ENCODE measurements at regions not wholly inside any gene's neighbourhood (a gene's known extent, or its start where the extent isn't known, plus 50 kb on each side); places are given as distances from the start of the nearest gene placed in this dataset.
"Not testable (repeated sequence)": the region's sequence is repeated elsewhere in the genome, so short reads cannot be mapped to it uniquely, and the experiment has no call there.

GRCh38 chr4:14921781-14922180, 80.5 kb upstream of the CPEB2 start:
- WGBS (ENCODE audit: insufficient coverage, low lambda C conversion rate) = no CpG with 5 or more reads among the region's 2 CpGs
- not testable (repeated sequence) for H3K9me3 ChIP-seq (ENCODE audit: control insufficient read depth, low read depth, low read length); DNase-seq; H3K27ac ChIP-seq (ENCODE audit: low read length); H3K4me3 ChIP-seq (ENCODE audit: low read length); H3K4me1 ChIP-seq (ENCODE audit: control insufficient read depth, insufficient read depth, low read length); H3K36me3 ChIP-seq (ENCODE audit: control insufficient read depth, insufficient read depth, low read length); H3K27me3 ChIP-seq (ENCODE audit: control insufficient read depth, insufficient read depth, low read length)

- no peaks in the 10 kb centered on the region for H3K27me3 ChIP-seq (ENCODE audit: control insufficient read depth, insufficient read depth, low read length)
- no peaks in the 10 kb centered on the region for H3K4me1 ChIP-seq (ENCODE audit: control insufficient read depth, insufficient read depth, low read length)
- no peak overlapping the region for H3K4me3 ChIP-seq (ENCODE audit: low read length)
- H3K27ac ChIP-seq (ENCODE audit: low read length) = no peak overlapping the region
- H3K36me3 ChIP-seq (ENCODE audit: control insufficient read depth, insufficient read depth, low read length) = no peaks in the 10 kb centered on the region
- no peak for DNase-seq
- no peaks in the 10 kb centered on the region for H3K9me3 ChIP-seq (ENCODE audit: control insufficient read depth, low read depth, low read length)
- whole genome bisulfite sequencing (ENCODE audit: insufficient coverage, low lambda C conversion rate) = no CpG with 5 or more reads among the region's 3 CpGs
Measured at GRCh38 chr4:14924076-14924811, 78.0 kb upstream of the CPEB2 start.

GRCh38 chr4:14924812-14925344, 77.4 kb upstream of the CPEB2 start:
- no CpG with 5 or more reads among the region's 3 CpGs for WGBS (ENCODE audit: insufficient coverage, low lambda C conversion rate)
- Histone ChIP-seq H3K4me3 (ENCODE audit: low read length) (no peak overlapping the region), H3K4me1 (ENCODE audit: control insufficient read depth, insufficient read depth, low read length) (no peaks in the 10 kb centered on the region), H3K27ac (ENCODE audit: low read length) (no peak overlapping the region), H3K9me3 (ENCODE audit: control insufficient read depth, low read depth, low read length) (no peaks in the 10 kb centered on the region), H3K27me3 (ENCODE audit: control insufficient read depth, insufficient read depth, low read length) (no peaks in the 10 kb centered on the region), H3K36me3 (ENCODE audit: control insufficient read depth, insufficient read depth, low read length) (no peaks in the 10 kb centered on the region)
- DNase-seq = no peak

GRCh38 chr4:14925471-14925870, 76.8 kb upstream of the CPEB2 start:
- no peaks in the 10 kb centered on the region for H3K4me1 ChIP-seq (ENCODE audit: control insufficient read depth, insufficient read depth, low read length)
- no CpG with 5 or more reads among the region's 5 CpGs for WGBS (ENCODE audit: insufficient coverage, low lambda C conversion rate)
- no peak overlapping the region for H3K4me3 ChIP-seq (ENCODE audit: low read length)
- no peaks in the 10 kb centered on the region for H3K9me3 ChIP-seq (ENCODE audit: control insufficient read depth, low read depth, low read length)
- no peaks in the 10 kb centered on the region for H3K27me3 ChIP-seq (ENCODE audit: control insufficient read depth, insufficient read depth, low read length)
- no peak overlapping the region for H3K27ac ChIP-seq (ENCODE audit: low read length)
- no peak for DNase-seq
- no peaks in the 10 kb centered on the region for H3K36me3 ChIP-seq (ENCODE audit: control insufficient read depth, insufficient read depth, low read length)

- DNase-seq = no peak
- H3K36me3 ChIP-seq (ENCODE audit: control insufficient read depth, insufficient read depth, low read length) = no peaks in the 10 kb centered on the region
- H3K9me3 ChIP-seq (ENCODE audit: control insufficient read depth, low read depth, low read length) = no peaks in the 10 kb centered on the region
- H3K27ac ChIP-seq (ENCODE audit: low read length) = no peak overlapping the region
- no CpG with 5 or more reads among the region's 2 CpGs for WGBS (ENCODE audit: insufficient coverage, low lambda C conversion rate)
- H3K4me3 ChIP-seq (ENCODE audit: low read length) = no peak overlapping the region
- H3K4me1 ChIP-seq (ENCODE audit: control insufficient read depth, insufficient read depth, low read length) = no peaks in the 10 kb centered on the region
- H3K27me3 ChIP-seq (ENCODE audit: control insufficient read depth, insufficient read depth, low read length) = no peaks in the 10 kb centered on the region
Measured at GRCh38 chr4:14926368-14926767, 75.9 kb upstream of the CPEB2 start.

GRCh38 chr4:14928035-14928434, 74.2 kb upstream of the CPEB2 start:
- no peaks in the 10 kb centered on the region for H3K36me3 ChIP-seq (ENCODE audit: control insufficient read depth, insufficient read depth, low read length)
- no CpG with 5 or more reads among the region's 1 CpG for WGBS (ENCODE audit: insufficient coverage, low lambda C conversion rate)
- no peak overlapping the region for H3K27ac ChIP-seq (ENCODE audit: low read length)
- H3K4me3 ChIP-seq (ENCODE audit: low read length) = no peak overlapping the region
- H3K27me3 ChIP-seq (ENCODE audit: control insufficient read depth, insufficient read depth, low read length) = no peaks in the 10 kb centered on the region
- no peak for DNase-seq
- no peaks in the 10 kb centered on the region for H3K4me1 ChIP-seq (ENCODE audit: control insufficient read depth, insufficient read depth, low read length)
- no peaks in the 10 kb centered on the region for H3K9me3 ChIP-seq (ENCODE audit: control insufficient read depth, low read depth, low read length)

GRCh38 chr4:14929669-14930068, 72.6 kb upstream of the CPEB2 start:
- Histone ChIP-seq H3K36me3 (ENCODE audit: control insufficient read depth, insufficient read depth, low read length) (no peaks in the 10 kb centered on the region), H3K4me3 (ENCODE audit: low read length) (no peak overlapping the region), H3K4me1 (ENCODE audit: control insufficient read depth, insufficient read depth, low read length) (no peaks in the 10 kb centered on the region), H3K9me3 (ENCODE audit: control insufficient read depth, low read depth, low read length) (no peaks in the 10 kb centered on the region), H3K27ac (ENCODE audit: low read length) (no peak overlapping the region), H3K27me3 (ENCODE audit: control insufficient read depth, insufficient read depth, low read length) (no peaks in the 10 kb centered on the region)
- WGBS (ENCODE audit: insufficient coverage, low lambda C conversion rate) = no CpG with 5 or more reads among the region's 1 CpG
- DNase-seq = no peak

GRCh38 chr4:14934704-14935390, 67.4 kb upstream of the CPEB2 start:
- Histone ChIP-seq H3K27ac (ENCODE audit: low read length) (no peak overlapping the region), H3K36me3 (ENCODE audit: control insufficient read depth, insufficient read depth, low read length) (no peaks in the 10 kb centered on the region), H3K4me1 (ENCODE audit: control insufficient read depth, insufficient read depth, low read length) (no peaks in the 10 kb centered on the region), H3K4me3 (ENCODE audit: low read length) (no peak overlapping the region), H3K27me3 (ENCODE audit: control insufficient read depth, insufficient read depth, low read length) (no peaks in the 10 kb centered on the region), H3K9me3 (ENCODE audit: control insufficient read depth, low read depth, low read length) (no peaks in the 10 kb centered on the region)
- no peak for DNase-seq
- 100% methylated on average over 1 of the region's 9 CpGs for WGBS (ENCODE audit: insufficient coverage, low lambda C conversion rate)

GRCh38 chr4:14943749-14944148, 58.5 kb upstream of the CPEB2 start:
- no peak for DNase-seq

GRCh38 chr4:14952352-14952751, 49.9 kb upstream of the CPEB2 start:
- no peak overlapping the region for H3K4me3 ChIP-seq (ENCODE audit: low read length)
- no peak for DNase-seq
- H3K4me1 ChIP-seq (ENCODE audit: control insufficient read depth, insufficient read depth, low read length) = no peaks in the 10 kb centered on the region
- H3K36me3 ChIP-seq (ENCODE audit: control insufficient read depth, insufficient read depth, low read length) = no peaks in the 10 kb centered on the region
- no peak overlapping the region for H3K27ac ChIP-seq (ENCODE audit: low read length)
- H3K27me3 ChIP-seq (ENCODE audit: control insufficient read depth, insufficient read depth, low read length) = no peaks in the 10 kb centered on the region
- H3K9me3 ChIP-seq (ENCODE audit: control insufficient read depth, low read depth, low read length) = no peaks in the 10 kb centered on the region

More at GRCh38 chr4:14943749-14944148, 58.5 kb upstream of the CPEB2 start:
- H3K4me3 ChIP-seq (ENCODE audit: low read length) = no peak overlapping the region
- no peaks in the 10 kb centered on the region for H3K27me3 ChIP-seq (ENCODE audit: control insufficient read depth, insufficient read depth, low read length)
- 100% methylated on average over 1 of the region's 7 CpGs for WGBS (ENCODE audit: insufficient coverage, low lambda C conversion rate)
- H3K9me3 ChIP-seq (ENCODE audit: control insufficient read depth, low read depth, low read length) = no peaks in the 10 kb centered on the region
- no peaks in the 10 kb centered on the region for H3K36me3 ChIP-seq (ENCODE audit: control insufficient read depth, insufficient read depth, low read length)
- H3K27ac ChIP-seq (ENCODE audit: low read length) = no peak overlapping the region
- H3K4me1 ChIP-seq (ENCODE audit: control insufficient read depth, insufficient read depth, low read length) = no peaks in the 10 kb centered on the region
